ENCODE measurements at regions not wholly inside any gene's neighbourhood (a gene's known extent, or its start where the extent isn't known, plus 50 kb on each side); places are given as distances from the start of the nearest gene placed in this dataset.

DNA sequence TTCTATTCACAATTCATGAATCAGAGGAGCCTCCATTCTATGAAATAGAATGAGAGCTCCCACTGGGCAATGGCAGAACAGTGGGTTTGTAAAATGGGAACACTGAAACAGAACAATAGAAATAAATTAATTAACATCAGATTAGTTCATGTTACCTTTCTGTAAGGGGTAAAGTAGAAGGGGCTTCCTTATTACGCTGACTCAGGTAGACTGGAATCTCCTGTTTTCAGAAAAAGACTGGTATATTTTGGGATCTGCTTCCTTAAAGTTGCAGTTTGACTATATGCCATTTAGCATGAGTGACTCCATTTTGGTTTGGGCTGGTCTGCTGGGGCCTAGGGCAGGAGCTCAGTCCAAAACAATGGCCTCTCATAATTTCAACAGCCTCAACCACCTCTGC is 52.8 kb upstream of the ZFAND3 start:
- Histone ChIP-seq H3K27me3 (replicated peaks; ENCODE audit: control insufficient read depth, insufficient read depth, low read length) (peaks cover 34% of the 10 kb centered on the region), H3K9me3 (ENCODE audit: control insufficient read depth, low read length) (no peaks in the 10 kb centered on the region), H3K4me1 (ENCODE audit: control insufficient read depth, insufficient read depth, low read length) (no peaks in the 10 kb centered on the region), H3K9ac (ENCODE audit: low read length) (no peak overlapping the region), H3K36me3 (ENCODE audit: control insufficient read depth, insufficient read depth, low read length, severe bottlenecking) (no peaks in the 10 kb centered on the region), H3K4me3 (ENCODE audit: low read length) (no peak overlapping the region)
- DNase-seq (ENCODE audit: low read depth), result no peak

DNA sequence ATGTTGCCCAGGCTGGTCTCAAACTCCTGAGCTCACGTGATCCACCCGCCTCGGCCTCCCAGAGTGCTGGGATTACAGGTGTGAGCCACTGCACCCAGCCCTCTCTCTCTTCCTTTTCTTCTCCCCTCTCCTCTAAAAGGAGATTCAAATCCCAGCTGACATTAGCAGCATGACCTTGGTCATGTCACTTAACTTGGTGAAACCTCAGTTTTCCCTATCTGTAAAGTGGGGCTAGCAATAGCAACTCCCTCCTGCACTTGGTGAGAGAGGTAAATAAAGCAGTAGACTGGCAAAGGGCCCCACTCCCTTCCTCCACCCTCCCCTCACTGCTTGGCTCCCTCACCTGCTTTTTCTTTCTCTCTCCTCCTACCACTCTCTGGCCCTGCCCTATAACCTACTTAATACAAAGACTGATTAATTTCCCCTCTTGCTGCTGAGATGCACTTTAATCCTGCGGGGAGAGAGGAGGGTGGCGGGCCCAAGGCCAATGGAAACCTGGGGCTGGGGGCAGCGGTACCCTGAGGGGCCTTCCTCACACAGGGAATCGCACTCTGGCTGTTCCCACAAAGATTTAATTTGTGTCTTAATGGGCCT is 54.2 kb upstream of the ZFAND3 start:
- H3K27me3 ChIP-seq (replicated peaks; ENCODE audit: control insufficient read depth, insufficient read depth, low read length), result peaks cover 34% of the 10 kb centered on the region

DNA sequence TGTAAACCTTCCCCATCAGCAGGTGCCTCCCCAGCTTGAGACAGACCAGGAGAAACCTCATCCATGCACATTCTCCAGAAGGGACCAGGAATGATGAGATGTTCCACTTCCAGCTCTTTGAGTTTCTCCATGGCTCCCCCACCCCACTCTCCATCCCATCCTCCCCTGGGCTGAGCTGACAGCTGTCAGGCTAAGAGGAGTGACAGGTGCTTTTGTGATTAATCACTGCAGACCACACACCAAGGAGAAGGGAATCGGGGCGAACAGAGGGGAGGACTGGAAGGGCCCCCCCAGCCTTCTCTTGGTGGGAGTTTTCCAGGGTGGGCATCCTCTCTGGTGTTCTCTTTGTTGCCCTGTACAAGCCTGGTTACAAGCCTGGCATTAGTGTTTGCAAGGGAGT is 56.1 kb upstream of the ZFAND3 start:
- Histone ChIP-seq H3K4me3 (ENCODE audit: low read length) (no peak overlapping the region), H3K9ac (ENCODE audit: low read length) (no peak overlapping the region), H3K9me3 (ENCODE audit: control insufficient read depth, low read length) (no peaks in the 10 kb centered on the region), H3K4me1 (ENCODE audit: control insufficient read depth, insufficient read depth, low read length) (no peaks in the 10 kb centered on the region), H3K27me3 (replicated peaks; ENCODE audit: control insufficient read depth, insufficient read depth, low read length) (peaks cover 31% of the 10 kb centered on the region), H3K36me3 (ENCODE audit: control insufficient read depth, insufficient read depth, low read length, severe bottlenecking) (no peaks in the 10 kb centered on the region)
- DNase-seq (ENCODE audit: low read depth), result no peak

More for the DNA sequence above, 54.2 kb upstream of the ZFAND3 start:
- no peak for DNase-seq (ENCODE audit: low read depth)
- Histone ChIP-seq H3K9me3 (ENCODE audit: control insufficient read depth, low read length) (no peaks in the 10 kb centered on the region), H3K9ac (ENCODE audit: low read length) (no peak overlapping the region), H3K36me3 (ENCODE audit: control insufficient read depth, insufficient read depth, low read length, severe bottlenecking) (no peaks in the 10 kb centered on the region), H3K4me3 (ENCODE audit: low read length) (no peak overlapping the region), H3K4me1 (ENCODE audit: control insufficient read depth, insufficient read depth, low read length) (no peaks in the 10 kb centered on the region)

DNA sequence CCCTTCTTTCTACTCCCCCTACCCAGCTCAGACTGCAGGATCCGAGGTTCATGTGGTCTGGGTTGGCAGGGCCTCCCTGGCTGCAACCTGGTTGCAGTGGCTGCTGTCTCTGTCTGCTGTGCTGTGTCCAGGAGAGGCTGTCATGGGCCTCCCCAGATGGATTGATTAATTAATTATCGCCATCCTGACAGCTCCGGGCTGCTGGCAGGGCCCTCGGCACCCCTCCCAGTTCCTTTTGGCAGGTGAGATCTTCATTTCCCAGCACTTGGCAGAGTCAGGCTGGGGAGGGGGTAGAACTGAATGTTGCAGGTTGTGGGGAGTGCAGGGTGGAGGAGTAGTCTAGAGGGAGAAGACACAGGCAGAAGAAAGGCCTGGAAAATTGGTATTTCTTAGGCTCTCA is 56.7 kb upstream of the ZFAND3 start:
- DNase-seq (ENCODE audit: low read depth), result no peak
- peaks cover 30% of the 10 kb centered on the region for H3K27me3 ChIP-seq (replicated peaks; ENCODE audit: control insufficient read depth, insufficient read depth, low read length)
- no peaks in the 10 kb centered on the region for H3K36me3 ChIP-seq (ENCODE audit: control insufficient read depth, insufficient read depth, low read length, severe bottlenecking)
- H3K4me3 ChIP-seq (ENCODE audit: low read length), result no peak overlapping the region
- no peaks in the 10 kb centered on the region for H3K4me1 ChIP-seq (ENCODE audit: control insufficient read depth, insufficient read depth, low read length)
- no peak overlapping the region for H3K9ac ChIP-seq (ENCODE audit: low read length)
- no peaks in the 10 kb centered on the region for H3K9me3 ChIP-seq (ENCODE audit: control insufficient read depth, low read length)

DNA sequence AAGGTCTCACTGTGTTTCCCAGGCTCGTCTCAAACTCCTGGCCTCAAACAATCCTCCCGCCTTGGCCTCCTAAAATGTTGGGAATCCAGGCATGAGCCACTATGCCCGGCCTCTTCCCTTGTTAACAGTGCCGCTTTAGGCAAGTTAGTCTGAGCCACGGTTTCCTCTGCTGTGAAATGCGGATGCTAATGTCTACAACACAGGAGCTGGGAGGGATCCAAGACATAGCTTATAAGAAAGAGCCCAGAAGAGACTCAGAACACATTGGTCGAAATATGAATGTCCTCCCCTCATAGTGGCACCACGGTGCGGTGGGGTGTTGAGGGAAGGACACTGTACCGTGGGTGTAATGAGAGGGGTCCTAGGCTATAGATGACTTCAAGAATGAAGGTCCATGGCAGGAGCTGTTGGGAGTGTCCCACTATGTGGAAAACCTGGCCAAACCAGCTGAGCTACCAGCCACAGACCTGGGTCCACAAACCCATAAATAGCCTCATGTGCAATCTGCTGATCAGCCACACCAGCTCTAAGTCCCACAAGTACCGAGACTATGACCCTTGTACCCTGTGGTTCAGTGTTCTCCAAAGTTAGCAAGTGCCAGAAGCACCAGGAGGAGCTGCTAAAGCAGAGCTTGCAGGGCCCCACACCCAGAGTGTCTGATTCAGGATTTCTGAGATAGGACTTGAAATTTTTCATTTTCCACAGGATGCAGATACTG is 57.8 kb upstream of the ZFAND3 start:
- Histone ChIP-seq H3K9me3 (ENCODE audit: control insufficient read depth, low read length) (no peaks in the 10 kb centered on the region), H3K4me1 (ENCODE audit: control insufficient read depth, insufficient read depth, low read length) (no peaks in the 10 kb centered on the region), H3K36me3 (ENCODE audit: control insufficient read depth, insufficient read depth, low read length, severe bottlenecking) (no peaks in the 10 kb centered on the region), H3K4me3 (ENCODE audit: low read length) (no peak overlapping the region), H3K27me3 (replicated peaks; ENCODE audit: control insufficient read depth, insufficient read depth, low read length) (peaks cover 27% of the 10 kb centered on the region), H3K9ac (ENCODE audit: low read length) (no peak overlapping the region)
- no peak for DNase-seq (ENCODE audit: low read depth)

DNA sequence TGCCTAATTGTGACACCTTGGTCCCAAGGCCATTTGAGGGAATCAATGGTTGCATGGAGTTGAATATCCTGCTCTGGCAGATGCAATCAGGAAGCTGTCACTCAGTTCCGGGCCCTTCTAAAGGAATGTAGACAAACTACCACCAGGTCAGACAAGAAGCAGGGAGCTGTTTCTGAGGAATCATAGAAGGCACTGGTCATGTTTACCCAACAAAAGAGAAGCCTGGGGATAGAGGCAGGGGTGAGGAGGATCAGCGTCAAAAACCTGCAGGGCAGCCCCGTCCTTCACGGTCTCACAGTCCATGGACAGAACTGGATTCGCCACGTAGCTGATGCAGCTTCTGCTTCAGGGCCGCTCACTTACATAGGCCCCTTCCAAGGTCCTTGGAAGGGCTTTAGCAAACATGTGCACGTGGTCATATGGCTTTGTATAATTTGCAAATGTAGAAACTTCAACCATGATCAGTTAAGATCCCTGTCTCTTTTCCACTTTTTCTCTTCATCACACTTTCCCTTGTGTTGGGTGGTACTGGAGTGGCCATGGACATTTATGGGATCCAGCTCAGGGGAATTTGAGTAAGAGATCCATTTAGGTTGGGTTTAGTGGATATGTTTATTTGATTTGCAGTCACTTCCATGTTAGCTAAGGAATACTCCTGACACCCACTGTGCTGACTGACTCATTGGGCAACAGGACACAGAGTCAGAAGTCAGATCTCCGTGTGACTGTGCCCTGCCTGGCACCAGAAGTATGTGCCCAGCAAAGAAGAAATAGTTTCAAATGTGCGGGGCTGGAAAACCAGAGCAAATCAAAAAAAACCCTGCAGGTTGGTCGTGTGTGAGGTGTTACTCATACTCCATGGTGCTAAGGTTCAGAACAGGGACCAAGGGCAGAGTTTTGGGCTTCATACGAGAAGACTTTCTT is 60.0 kb upstream of the ZFAND3 start:
- Histone ChIP-seq H3K4me3 (ENCODE audit: low read length) (no peak overlapping the region), H3K9ac (ENCODE audit: low read length) (no peak overlapping the region), H3K9me3 (ENCODE audit: control insufficient read depth, low read length) (no peaks in the 10 kb centered on the region), H3K4me1 (ENCODE audit: control insufficient read depth, insufficient read depth, low read length) (no peaks in the 10 kb centered on the region), H3K36me3 (ENCODE audit: control insufficient read depth, insufficient read depth, low read length, severe bottlenecking) (no peaks in the 10 kb centered on the region), H3K27me3 (replicated peaks; ENCODE audit: control insufficient read depth, insufficient read depth, low read length) (peaks cover 34% of the 10 kb centered on the region)
- DNase-seq (ENCODE audit: low read depth), result peak; percentile 6

DNA sequence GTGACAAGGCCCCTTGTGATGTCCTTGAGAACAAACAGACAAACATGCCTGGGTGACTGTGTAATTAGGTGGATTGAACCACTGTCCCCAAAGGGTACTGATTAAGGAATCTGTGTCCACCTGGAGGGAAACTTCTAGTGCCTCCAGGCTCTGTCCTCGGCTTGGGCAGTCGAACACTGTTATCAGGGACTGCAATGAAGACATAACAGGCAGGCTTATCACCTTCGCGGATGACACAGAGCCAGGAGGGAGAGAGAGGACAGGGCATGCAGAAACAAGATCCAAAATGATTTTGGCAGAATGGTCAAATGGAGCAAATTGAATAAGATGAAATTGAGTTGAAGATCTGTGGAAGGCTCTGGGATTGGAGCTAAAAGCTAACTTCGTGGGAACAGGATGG is 60.9 kb upstream of the ZFAND3 start:
- peaks cover 33% of the 10 kb centered on the region for H3K27me3 ChIP-seq (replicated peaks; ENCODE audit: control insufficient read depth, insufficient read depth, low read length)
- no peaks in the 10 kb centered on the region for H3K4me1 ChIP-seq (ENCODE audit: control insufficient read depth, insufficient read depth, low read length)
- no peaks in the 10 kb centered on the region for H3K9me3 ChIP-seq (ENCODE audit: control insufficient read depth, low read length)
- no peak for DNase-seq (ENCODE audit: low read depth)
- no peak overlapping the region for H3K4me3 ChIP-seq (ENCODE audit: low read length)
- no peaks in the 10 kb centered on the region for H3K36me3 ChIP-seq (ENCODE audit: control insufficient read depth, insufficient read depth, low read length, severe bottlenecking)
- H3K9ac ChIP-seq (ENCODE audit: low read length), result no peak overlapping the region

DNA sequence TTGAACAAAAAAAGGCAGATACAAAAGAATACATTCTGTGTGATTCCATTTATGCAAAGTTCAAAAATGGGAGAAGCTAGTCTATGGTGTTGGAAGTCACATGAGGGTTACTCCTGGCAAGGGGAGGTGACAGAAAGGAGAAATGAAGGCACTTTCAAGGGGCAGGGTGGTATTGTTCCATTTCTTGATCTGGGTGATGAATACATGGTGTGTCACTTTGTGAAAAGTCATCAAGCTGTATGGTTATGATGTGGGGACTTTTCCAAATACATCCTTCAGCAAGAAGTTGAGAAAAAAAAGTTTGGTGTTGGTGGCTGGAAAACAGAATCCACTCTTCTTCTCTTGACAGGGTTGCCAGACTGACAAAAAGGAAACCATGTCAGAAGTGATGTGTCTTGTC is 60.6 kb upstream of the MDGA1 start:
- no peak for DNase-seq (ENCODE audit: low read depth)
- Histone ChIP-seq H3K4me1 (ENCODE audit: control insufficient read depth, insufficient read depth, low read length) (no peaks in the 10 kb centered on the region), H3K36me3 (ENCODE audit: control insufficient read depth, insufficient read depth, low read length, severe bottlenecking) (no peaks in the 10 kb centered on the region), H3K4me3 (ENCODE audit: low read length) (no peak overlapping the region), H3K9me3 (ENCODE audit: control insufficient read depth, low read length) (no peaks in the 10 kb centered on the region), H3K9ac (ENCODE audit: low read length) (no peak overlapping the region), H3K27me3 (replicated peaks; ENCODE audit: control insufficient read depth, insufficient read depth, low read length) (peaks cover 31% of the 10 kb centered on the region)

DNA sequence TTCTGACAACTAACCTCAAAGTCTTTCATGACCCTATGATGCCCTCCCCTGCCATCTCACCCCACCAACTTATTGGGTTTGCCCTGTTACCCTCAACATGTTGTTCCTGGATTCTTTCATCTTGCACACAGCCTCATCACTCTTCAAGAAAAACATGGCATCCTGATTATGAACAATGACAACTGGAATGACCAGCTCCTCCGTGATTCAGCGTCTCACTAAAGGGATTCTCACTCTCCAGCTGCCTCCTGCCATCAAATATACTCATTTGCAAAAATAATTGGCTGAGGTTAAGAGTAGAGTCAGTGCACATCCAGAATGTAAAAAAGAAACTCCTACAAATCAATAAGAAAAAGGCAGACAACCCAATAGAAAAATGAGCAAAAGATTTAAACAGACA is 59.7 kb upstream of the MDGA1 start:
- no peak overlapping the region for H3K9ac ChIP-seq (ENCODE audit: low read length)
- peaks cover 31% of the 10 kb centered on the region for H3K27me3 ChIP-seq (replicated peaks; ENCODE audit: control insufficient read depth, insufficient read depth, low read length)
- no peaks in the 10 kb centered on the region for H3K4me1 ChIP-seq (ENCODE audit: control insufficient read depth, insufficient read depth, low read length)
- H3K36me3 ChIP-seq (ENCODE audit: control insufficient read depth, insufficient read depth, low read length, severe bottlenecking), result no peaks in the 10 kb centered on the region
- H3K4me3 ChIP-seq (ENCODE audit: low read length), result no peak overlapping the region
- no peak for DNase-seq (ENCODE audit: low read depth)
- H3K9me3 ChIP-seq (ENCODE audit: control insufficient read depth, low read length), result no peaks in the 10 kb centered on the region

DNA sequence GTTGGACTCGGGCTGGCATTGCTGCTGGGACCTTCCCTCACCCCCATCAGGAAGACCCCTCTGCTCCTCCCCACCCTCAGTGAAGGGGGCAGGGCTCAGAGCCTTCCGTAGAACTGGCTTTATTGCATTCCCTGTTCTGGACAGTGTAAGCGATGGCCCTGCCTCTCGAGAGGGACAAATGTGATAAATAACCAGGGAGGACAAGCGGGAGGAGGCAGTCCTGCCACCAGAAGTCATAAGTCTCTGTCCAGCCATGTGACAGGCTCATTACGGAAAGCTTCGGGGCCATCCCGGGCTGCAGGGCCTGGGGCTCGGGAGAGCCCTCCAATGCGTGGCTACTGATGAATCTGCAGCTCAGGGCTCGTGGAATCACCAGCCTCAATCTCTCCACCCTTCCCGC is 58.5 kb upstream of the MDGA1 start:
- Histone ChIP-seq H3K4me1 (ENCODE audit: control insufficient read depth, insufficient read depth, low read length) (no peaks in the 10 kb centered on the region), H3K36me3 (ENCODE audit: control insufficient read depth, insufficient read depth, low read length, severe bottlenecking) (no peaks in the 10 kb centered on the region), H3K9me3 (ENCODE audit: control insufficient read depth, low read length) (no peaks in the 10 kb centered on the region), H3K27me3 (replicated peaks; ENCODE audit: control insufficient read depth, insufficient read depth, low read length) (peaks cover 29% of the 10 kb centered on the region), H3K9ac (ENCODE audit: low read length) (no peak overlapping the region), H3K4me3 (ENCODE audit: low read length) (no peak overlapping the region)
- no peak for DNase-seq (ENCODE audit: low read depth)

DNA sequence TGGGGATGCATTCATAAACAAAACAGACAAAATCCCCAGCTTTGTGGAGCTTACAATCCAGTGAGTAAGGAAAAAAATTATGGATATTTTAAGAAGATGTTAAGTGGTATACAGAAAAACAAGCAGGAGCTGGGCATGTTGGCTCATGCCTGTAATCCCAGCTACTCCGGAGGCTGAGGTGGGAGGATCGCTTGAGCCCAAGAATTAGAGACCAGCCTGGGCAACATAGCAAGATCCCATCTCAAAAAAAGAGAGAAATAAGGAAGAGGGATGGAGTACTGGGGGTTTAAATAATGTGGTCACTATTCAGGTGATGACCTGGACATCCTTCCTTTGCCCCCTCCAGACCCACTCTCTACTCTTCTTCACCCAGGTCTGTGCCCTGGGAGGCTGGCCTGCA is 55.0 kb upstream of the MDGA1 start:
- Histone ChIP-seq H3K36me3 (ENCODE audit: control insufficient read depth, insufficient read depth, low read length, severe bottlenecking) (no peaks in the 10 kb centered on the region), H3K9ac (ENCODE audit: low read length) (no peak overlapping the region)

More for the DNA sequence above, 55.0 kb upstream of the MDGA1 start:
- Histone ChIP-seq H3K4me3 (ENCODE audit: low read length) (no peak overlapping the region), H3K9me3 (ENCODE audit: control insufficient read depth, low read length) (no peaks in the 10 kb centered on the region), H3K4me1 (ENCODE audit: control insufficient read depth, insufficient read depth, low read length) (no peaks in the 10 kb centered on the region), H3K27me3 (replicated peaks; ENCODE audit: control insufficient read depth, insufficient read depth, low read length) (peaks cover 42% of the 10 kb centered on the region)
- DNase-seq (ENCODE audit: low read depth), result no peak

All from adipocyte (in vitro differentiated cells).